ENCODE measurements at regions not wholly inside any gene's neighbourhood (a gene's known extent, or its start where the extent isn't known, plus 50 kb on each side); places are given as distances from the start of the nearest gene placed in this dataset.

DNA sequence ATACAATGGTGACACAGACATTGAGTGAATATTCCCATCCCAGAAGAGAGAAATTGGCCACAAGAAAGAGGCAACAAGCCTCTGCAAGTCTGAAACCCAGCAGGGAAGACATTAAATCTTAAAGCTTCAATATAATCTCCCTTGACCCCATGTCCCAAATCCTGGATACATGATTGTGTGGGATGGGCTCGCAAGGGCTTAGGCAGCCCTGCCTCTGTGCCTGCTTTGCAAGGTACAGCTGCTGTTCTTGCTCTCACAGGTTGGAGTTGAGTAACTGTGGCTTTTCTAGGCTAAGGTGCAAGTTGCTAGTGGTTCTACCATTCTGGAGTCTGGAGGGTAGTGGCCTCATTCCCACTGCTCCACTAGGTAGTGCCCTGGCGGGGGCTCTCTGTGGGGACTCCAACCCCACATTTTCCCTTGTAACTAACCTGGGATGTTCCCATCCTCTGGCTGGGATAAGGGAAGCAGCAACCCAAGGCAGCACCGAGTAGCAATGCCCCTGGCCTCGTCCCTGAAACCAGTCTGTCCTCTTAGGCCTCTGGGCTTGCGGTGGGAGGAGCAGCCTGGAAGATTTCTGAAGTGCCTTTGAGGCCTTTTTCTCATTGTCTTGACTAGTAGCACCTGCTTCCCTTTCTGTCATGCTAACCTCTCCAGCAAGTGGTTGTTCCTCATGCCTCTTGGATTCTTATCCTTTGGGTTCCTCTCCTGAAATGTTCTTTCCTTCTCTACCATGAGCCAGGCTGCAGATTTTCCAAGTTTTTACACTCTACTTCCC is 90.0 kb downstream of the FAM174B start:
- Mint-ChIP-seq H3K27me3 (ENCODE audit: unreplicated experiment) (peaks cover 21% of the 10 kb centered on the region), H3K9me3 (ENCODE audit: unreplicated experiment) (no peaks in the 10 kb centered on the region), H3K4me1 (ENCODE audit: unreplicated experiment) (no peaks in the 10 kb centered on the region), H3K27ac (ENCODE audit: unreplicated experiment) (no peak overlapping the region), H3K36me3 (ENCODE audit: unreplicated experiment) (no peaks in the 10 kb centered on the region), H3K4me3 (ENCODE audit: unreplicated experiment) (no peak overlapping the region)
- DNase-seq (ENCODE audit: extremely low spot score, unreplicated experiment), result peak; percentile 75
- TF ChIP-seq, protein P1, sequence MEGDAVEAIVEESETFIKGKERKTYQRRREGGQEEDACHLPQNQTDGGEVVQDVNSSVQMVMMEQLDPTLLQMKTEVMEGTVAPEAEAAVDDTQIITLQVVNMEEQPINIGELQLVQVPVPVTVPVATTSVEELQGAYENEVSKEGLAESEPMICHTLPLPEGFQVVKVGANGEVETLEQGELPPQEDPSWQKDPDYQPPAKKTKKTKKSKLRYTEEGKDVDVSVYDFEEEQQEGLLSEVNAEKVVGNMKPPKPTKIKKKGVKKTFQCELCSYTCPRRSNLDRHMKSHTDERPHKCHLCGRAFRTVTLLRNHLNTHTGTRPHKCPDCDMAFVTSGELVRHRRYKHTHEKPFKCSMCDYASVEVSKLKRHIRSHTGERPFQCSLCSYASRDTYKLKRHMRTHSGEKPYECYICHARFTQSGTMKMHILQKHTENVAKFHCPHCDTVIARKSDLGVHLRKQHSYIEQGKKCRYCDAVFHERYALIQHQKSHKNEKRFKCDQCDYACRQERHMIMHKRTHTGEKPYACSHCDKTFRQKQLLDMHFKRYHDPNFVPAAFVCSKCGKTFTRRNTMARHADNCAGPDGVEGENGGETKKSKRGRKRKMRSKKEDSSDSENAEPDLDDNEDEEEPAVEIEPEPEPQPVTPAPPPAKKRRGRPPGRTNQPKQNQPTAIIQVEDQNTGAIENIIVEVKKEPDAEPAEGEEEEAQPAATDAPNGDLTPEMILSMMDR (IDR thresholded peaks at IDR 0.05), result no peak

DNA sequence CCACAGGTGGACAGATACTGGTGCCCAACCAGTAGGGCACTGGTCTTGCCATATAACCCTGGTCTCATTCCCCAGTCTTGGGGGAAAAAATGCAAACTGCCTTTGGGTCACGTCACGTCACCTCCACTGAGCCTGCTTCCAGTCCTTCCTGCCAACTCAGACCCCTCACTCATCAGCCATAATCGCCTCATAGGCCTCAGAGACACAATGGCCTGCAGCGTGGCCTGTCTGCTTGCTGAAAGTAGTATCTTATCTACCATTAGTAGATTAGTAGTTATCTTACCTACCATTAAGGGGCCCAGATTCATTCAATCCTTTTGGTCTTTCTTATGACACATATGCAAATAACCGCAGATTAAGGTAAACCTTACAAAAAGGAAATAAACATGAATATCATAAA is 93.8 kb downstream of the FAM174B start:
- TF ChIP-seq, protein P1 (IDR thresholded peaks at IDR 0.05), result no peak
- Mint-ChIP-seq H3K27ac (ENCODE audit: unreplicated experiment) (no peak overlapping the region), H3K4me1 (ENCODE audit: unreplicated experiment) (no peaks in the 10 kb centered on the region), H3K36me3 (ENCODE audit: unreplicated experiment) (no peaks in the 10 kb centered on the region), H3K4me3 (ENCODE audit: unreplicated experiment) (no peak overlapping the region), H3K27me3 (ENCODE audit: unreplicated experiment) (peaks cover 25% of the 10 kb centered on the region), H3K9me3 (ENCODE audit: unreplicated experiment) (peaks cover 6% of the 10 kb centered on the region)
- DNase-seq (ENCODE audit: extremely low spot score, unreplicated experiment), result no peak

DNA sequence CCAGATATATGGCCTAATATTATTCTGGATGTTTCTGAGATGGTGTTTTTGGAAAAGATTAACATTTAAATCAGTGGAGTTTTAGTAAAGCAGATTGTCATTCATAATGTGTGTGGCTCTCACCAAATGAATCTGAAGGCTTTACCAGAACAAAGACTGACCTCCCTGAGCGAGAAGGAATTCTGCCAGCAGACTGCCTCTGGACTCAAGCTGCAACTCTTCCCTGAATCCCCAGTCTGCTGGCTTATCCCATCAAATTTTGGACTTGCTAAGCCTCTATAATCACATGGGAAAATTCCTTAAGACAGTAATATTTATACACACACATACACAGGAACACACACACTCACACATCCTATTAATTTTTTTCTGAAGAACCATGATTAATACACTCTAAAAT is 102.3 kb downstream of the FAM174B start:
- H3K9me3 Mint-ChIP-seq (ENCODE audit: unreplicated experiment), result peaks cover 9% of the 10 kb centered on the region
- TF ChIP-seq, protein P1 (IDR thresholded peaks at IDR 0.05), result no peak
- peaks cover 51% of the 10 kb centered on the region for H3K27me3 Mint-ChIP-seq (ENCODE audit: unreplicated experiment)
- no peak overlapping the region for H3K4me3 Mint-ChIP-seq (ENCODE audit: unreplicated experiment)
- no peaks in the 10 kb centered on the region for H3K4me1 Mint-ChIP-seq (ENCODE audit: unreplicated experiment)
- DNase-seq (ENCODE audit: extremely low spot score, unreplicated experiment), result no peak
- no peaks in the 10 kb centered on the region for H3K36me3 Mint-ChIP-seq (ENCODE audit: unreplicated experiment)
- H3K27ac Mint-ChIP-seq (ENCODE audit: unreplicated experiment), result no peak overlapping the region

DNA sequence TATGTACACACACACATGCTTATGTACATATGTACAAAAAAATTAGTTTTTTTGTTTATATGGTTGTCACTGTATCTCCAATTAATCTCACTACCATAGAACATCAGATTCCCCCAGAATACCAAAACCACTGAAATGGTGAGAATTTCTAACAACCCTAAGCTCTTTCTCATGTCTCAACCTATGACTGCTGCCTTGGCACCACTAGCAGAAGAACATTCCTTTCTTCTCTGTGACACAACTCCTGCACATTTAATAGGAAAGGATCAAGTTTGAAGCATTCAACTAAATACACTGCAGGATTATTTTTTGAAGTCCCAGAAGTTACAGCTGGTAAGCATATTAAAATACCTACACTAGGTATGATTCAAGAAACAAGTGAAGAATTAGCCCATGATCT is 109.6 kb downstream of the FAM174B start:
- H3K27me3 Mint-ChIP-seq (ENCODE audit: unreplicated experiment), result peaks cover 49% of the 10 kb centered on the region
- no peaks in the 10 kb centered on the region for H3K36me3 Mint-ChIP-seq (ENCODE audit: unreplicated experiment)
- H3K27ac Mint-ChIP-seq (ENCODE audit: unreplicated experiment), result no peak overlapping the region
- no peaks in the 10 kb centered on the region for H3K4me1 Mint-ChIP-seq (ENCODE audit: unreplicated experiment)
- DNase-seq (ENCODE audit: extremely low spot score, unreplicated experiment), result no peak
- H3K9me3 Mint-ChIP-seq (ENCODE audit: unreplicated experiment), result no peaks in the 10 kb centered on the region
- no peak overlapping the region for H3K4me3 Mint-ChIP-seq (ENCODE audit: unreplicated experiment)
- TF ChIP-seq, protein P1 (IDR thresholded peaks at IDR 0.05), result no peak

DNA sequence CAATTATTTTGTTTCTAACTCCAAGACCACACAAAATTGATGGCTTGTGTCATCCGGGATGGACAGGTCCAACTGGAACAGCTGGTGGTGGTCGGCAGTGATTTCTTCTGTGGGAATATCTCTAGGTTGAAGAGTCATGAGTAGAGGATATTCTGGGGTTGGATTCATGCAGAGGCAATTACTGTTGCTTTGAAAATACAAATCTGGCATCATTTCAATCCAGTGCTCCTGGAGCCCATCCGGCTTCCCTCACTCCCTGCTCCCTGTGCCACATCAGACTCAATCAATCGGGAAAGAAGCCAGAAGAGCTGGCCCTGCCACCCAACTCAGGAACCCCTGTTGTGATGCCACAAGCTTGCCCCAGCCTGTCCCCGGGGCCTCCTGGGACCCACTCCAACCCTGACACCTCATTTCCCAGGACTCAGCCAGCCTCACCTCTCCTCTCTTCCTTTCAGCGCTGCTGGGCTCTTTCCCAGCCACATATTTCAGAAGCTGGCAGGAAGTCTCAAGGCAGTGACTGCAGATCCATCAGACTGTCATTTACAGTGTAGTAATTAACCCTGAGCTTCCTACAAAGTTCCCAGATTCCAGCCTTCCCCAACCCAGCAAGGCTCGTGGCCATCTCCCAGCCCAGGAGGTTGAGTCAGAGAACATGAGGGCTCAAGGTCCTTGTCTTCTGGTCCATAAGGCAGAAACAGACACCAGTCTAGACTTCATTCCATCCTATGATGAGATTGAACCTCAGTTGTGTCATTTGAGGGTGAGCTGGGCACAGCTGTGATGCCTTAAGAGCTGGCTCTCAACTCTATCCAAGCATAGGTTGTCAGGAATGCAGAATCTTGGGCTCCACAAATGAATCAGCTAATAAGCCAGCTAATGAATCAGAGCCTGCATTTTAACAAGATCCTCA is 114.0 kb downstream of the FAM174B start:
- H3K4me1 Mint-ChIP-seq (ENCODE audit: unreplicated experiment), result no peaks in the 10 kb centered on the region
- no peaks in the 10 kb centered on the region for H3K36me3 Mint-ChIP-seq (ENCODE audit: unreplicated experiment)
- H3K9me3 Mint-ChIP-seq (ENCODE audit: unreplicated experiment), result no peaks in the 10 kb centered on the region
- DNase-seq (ENCODE audit: extremely low spot score, unreplicated experiment), result no peak
- no peak overlapping the region for H3K27ac Mint-ChIP-seq (ENCODE audit: unreplicated experiment)
- peaks cover 44% of the 10 kb centered on the region for H3K27me3 Mint-ChIP-seq (ENCODE audit: unreplicated experiment)
- TF ChIP-seq, protein P1 (IDR thresholded peaks at IDR 0.05), result no peak
- H3K4me3 Mint-ChIP-seq (ENCODE audit: unreplicated experiment), result no peak overlapping the region

Data from osteocyte (in vitro differentiated cells).